ENCODE measurements at regions not wholly inside any gene's neighbourhood (a gene's known extent, or its start where the extent isn't known, plus 50 kb on each side); places are given as distances from the start of the nearest gene placed in this dataset.

DNA sequence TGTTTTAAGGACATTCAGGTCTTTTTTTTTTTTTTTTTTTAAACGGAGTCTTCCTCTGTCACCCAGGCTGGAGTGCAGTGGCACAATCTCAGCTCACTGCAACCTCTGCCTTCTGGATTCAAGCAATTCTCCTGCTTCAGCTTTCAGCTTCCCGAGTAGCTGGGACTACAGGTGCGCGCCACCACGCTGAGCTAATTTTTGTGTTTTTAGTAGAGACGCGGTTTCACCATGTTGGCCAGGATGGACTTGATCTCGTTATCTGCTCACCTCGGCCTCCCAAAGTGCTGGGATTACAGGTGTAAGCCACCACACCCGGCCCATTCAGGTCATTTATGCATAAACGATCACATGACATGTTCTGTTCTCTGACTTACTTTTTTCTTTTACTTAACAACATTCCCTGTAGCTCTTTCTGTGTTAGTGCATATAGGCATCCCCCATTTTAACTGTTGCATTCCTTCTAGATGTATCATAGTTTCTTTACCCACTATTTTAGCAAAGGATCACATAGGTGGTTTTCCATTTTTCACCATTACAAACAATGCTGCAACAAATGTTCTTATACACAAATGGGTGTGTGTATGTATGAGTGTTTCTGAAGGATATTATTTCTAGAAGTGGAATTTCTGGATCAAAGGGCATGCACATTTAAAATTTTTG is 74.2 kb downstream of the ARF6 start:
- Histone ChIP-seq H3K4me1 (ENCODE audit: low read depth) (peaks cover 22% of the 10 kb centered on the region), H3K27ac (no peak overlapping the region), H3K4me3 (no peak overlapping the region), H3K36me3 (no peaks in the 10 kb centered on the region), H3K9me3 (ENCODE audit: low read depth) (no peaks in the 10 kb centered on the region), H3K27me3 (no peaks in the 10 kb centered on the region)
- no peak for DNase-seq (ENCODE audit: low read depth in 1 of 2, low spot score in 1 of 2)
- no peak for TF ChIP-seq CTCF (IDR thresholded peaks at IDR 0.05; ENCODE audit: low read depth, low read length)

DNA sequence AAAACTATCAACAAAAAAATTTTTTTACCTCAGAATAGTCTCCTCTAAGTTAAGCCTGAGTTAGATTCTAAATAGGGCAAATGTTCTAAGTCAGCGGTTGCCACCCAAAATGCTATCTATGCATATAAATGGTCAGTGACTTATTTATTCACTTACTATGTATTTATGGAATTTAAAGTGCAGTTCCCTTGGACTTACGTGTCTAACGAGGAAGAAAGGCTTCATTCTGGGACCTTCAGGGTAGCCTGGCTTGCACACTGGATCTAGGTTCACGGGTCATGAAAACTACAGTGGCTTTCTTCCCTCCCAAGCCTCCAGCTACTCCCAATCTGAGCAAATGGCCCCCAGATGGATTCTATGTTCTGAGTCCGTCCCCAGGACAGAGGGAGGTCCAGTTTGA is 77.1 kb downstream of the ARF6 start:
- H3K4me1 ChIP-seq (ENCODE audit: low read depth): peaks cover 24% of the 10 kb centered on the region
- TF ChIP-seq CTCF (IDR thresholded peaks at IDR 0.05; ENCODE audit: low read depth, low read length): no peak
- H3K27me3 ChIP-seq: no peaks in the 10 kb centered on the region
- H3K4me3 ChIP-seq: no peak overlapping the region
- H3K27ac ChIP-seq: peak overlapping the region; percentile 78
- H3K9me3 ChIP-seq (ENCODE audit: low read depth): no peaks in the 10 kb centered on the region
- DNase-seq (ENCODE audit: low read depth in 1 of 2, low spot score in 1 of 2): no peak
- H3K36me3 ChIP-seq: no peaks in the 10 kb centered on the region

- Histone ChIP-seq H3K36me3 (no peaks in the 10 kb centered on the region), H3K4me3 (no peak overlapping the region), H3K27ac (peak overlapping the region; percentile 78), H3K9me3 (ENCODE audit: low read depth) (no peaks in the 10 kb centered on the region), H3K4me1 (ENCODE audit: low read depth) (peaks cover 24% of the 10 kb centered on the region), H3K27me3 (no peaks in the 10 kb centered on the region)
- TF ChIP-seq CTCF (IDR thresholded peaks at IDR 0.05; ENCODE audit: low read depth, low read length): no peak
- DNase-seq (ENCODE audit: low read depth in 1 of 2, low spot score in 1 of 2): peak; percentile 28 to 94
Observed at GRCh38 chr14:49970474-49971147, 77.7 kb downstream of the ARF6 start.

GRCh38 chr14:49971156-49972130 is 78.6 kb downstream of the ARF6 start:
- Histone ChIP-seq H3K27ac (no peak overlapping the region), H3K4me1 (ENCODE audit: low read depth) (peaks cover 24% of the 10 kb centered on the region), H3K9me3 (ENCODE audit: low read depth) (no peaks in the 10 kb centered on the region), H3K4me3 (no peak overlapping the region), H3K36me3 (no peaks in the 10 kb centered on the region), H3K27me3 (no peaks in the 10 kb centered on the region)
- TF ChIP-seq CTCF (IDR thresholded peaks at IDR 0.05; ENCODE audit: low read depth, low read length): no peak
- peak in 1 of 2 donors; percentile 73 for DNase-seq (ENCODE audit: low read depth in 1 of 2, low spot score in 1 of 2)

GRCh38 chr14:49972131-49972671 is 79.3 kb downstream of the ARF6 start:
- Histone ChIP-seq H3K9me3 (ENCODE audit: low read depth) (no peaks in the 10 kb centered on the region), H3K27ac (no peak overlapping the region), H3K4me3 (no peak overlapping the region), H3K27me3 (no peaks in the 10 kb centered on the region), H3K36me3 (no peaks in the 10 kb centered on the region), H3K4me1 (ENCODE audit: low read depth) (peaks cover 24% of the 10 kb centered on the region)
- TF ChIP-seq CTCF (IDR thresholded peaks at IDR 0.05; ENCODE audit: low read depth, low read length): no peak
- DNase-seq (ENCODE audit: low read depth in 1 of 2, low spot score in 1 of 2): peak in 1 of 2 donors; percentile 58
